B cell (primary cell): ENCODE measurements at regions not wholly inside any gene's neighbourhood (a gene's known extent, or its start where the extent isn't known, plus 50 kb on each side); places are given as distances from the start of the nearest gene placed in this dataset.

Experiments used
- ATAC-seq: fragments of 200-7000 bp; cut with Tn5 transposase; one replicate; pipeline ENCODE4 v1.10.0; 2021; ENCODE audit warnings: low read depth, mild to moderate bottlenecking, moderate number of reproducible peaks, moderate library complexity
- CTCF ChIA-PET: fragments of 350-600 bp; sonication (Branson Sonifier 250); formaldehyde crosslinking; loops from one replicate; lab custom pipeline; 2021; ENCODE audit warnings: antibody characterized with exemption, inconsistent platforms; lab: Charles Lee
- POLR2A ChIA-PET: fragments of 350-600 bp; sonication (Branson Sonifier 250); formaldehyde crosslinking; loops from one replicate; lab custom pipeline; 2021; ENCODE audit warnings: antibody characterized with exemption; lab: Charles Lee
- DNase-seq: peaks from one replicate; pipeline ENCODE4 v3.0.0; 2013
- H2AFZ ChIP-seq: 2 replicates; pipeline ENCODE4 v1.6.1; 2012; ENCODE audit warnings: mild to moderate bottlenecking, low read depth, low read length; ENCODE audit not compliant: insufficient read depth, poor library complexity, severe bottlenecking
- H3K27ac ChIP-seq, 2 donors: 1 replicate in 1 of 2; 2 replicates in 1 of 2; pipeline ENCODE4 v1.5.1; 2012 to 2013; ENCODE audit warnings: low read length in 2 of 2, mild to moderate bottlenecking in 2 of 2, moderate library complexity in 1 of 2
- H3K27me3 ChIP-seq, 4 experiments: fragments of 200-600 bp in 1 of 4; sonication (generic) in 1 of 4; replicated peaks in 1 of 4; 1 replicate in 2 of 4; 2 replicates in 2 of 4; pipeline versions ENCODE4 v1.6.1 to v1.7.0; 2013 to 2016; ENCODE audit warnings: low read length in 3 of 4, mild to moderate bottlenecking in 2 of 4, mixed read lengths in 1 of 4, moderate library complexity in 1 of 4; ENCODE audit not compliant: insufficient read depth in 4 of 4, control insufficient read depth in 3 of 4; ENCODE audit errors: control extremely low read depth in 1 of 4
- H3K36me3 ChIP-seq, 2 experiments: replicated peaks in 1 of 2; 1 replicate in 1 of 2; 2 replicates in 1 of 2; pipeline versions ENCODE4 v1.6.1 to v1.7.1; 2013; ENCODE audit warnings: low read length in 1 of 2; ENCODE audit not compliant: insufficient read depth in 2 of 2, control insufficient read depth in 1 of 2; ENCODE audit errors: control extremely low read depth in 1 of 2, extremely low read depth in 1 of 2
- H3K4me1 ChIP-seq, 2 donors: fragments of 200-600 bp in 1 of 2; sonication (generic) in 1 of 2; 1 replicate in 1 of 2; 2 replicates in 1 of 2; pipeline versions ENCODE4 v1.5.1 to v1.6.1; 2013 to 2017; ENCODE audit warnings: low read length in 2 of 2; ENCODE audit not compliant: control insufficient read depth in 2 of 2, insufficient read depth in 2 of 2
- H3K4me2 ChIP-seq: replicated peaks from 2 replicates; pipeline ENCODE3; 2012; ENCODE audit warnings: mild to moderate bottlenecking, low read depth, low read length; ENCODE audit not compliant: poor library complexity, severe bottlenecking
- H3K4me3 ChIP-seq, 5 experiments: fragments of 200-600 bp in 1 of 5; sonication (generic) in 1 of 5; 1 replicate in 3 of 5; 2 replicates in 2 of 5; pipeline versions ENCODE4 v1.5.1 to v1.7.0; 2011 to 2016; ENCODE audit warnings: low read length in 4 of 5, mild to moderate bottlenecking in 4 of 5, low read depth in 2 of 5, control low read depth in 1 of 5, moderate library complexity in 1 of 5; ENCODE audit not compliant: insufficient read depth in 1 of 5; ENCODE audit errors: control extremely low read depth in 1 of 5, extremely low read depth in 1 of 5
- H3K79me2 ChIP-seq: fragments of 200-600 bp; sonication (generic); one replicate; pipeline ENCODE4 v1.6.0; 2016; ENCODE audit warnings: low read length; ENCODE audit not compliant: control insufficient read depth, insufficient read depth
- H3K9ac ChIP-seq: fragments of 200-600 bp; sonication (generic); 2 replicates; pipeline ENCODE4 v1.6.1; 2017; ENCODE audit warnings: mild to moderate bottlenecking, low read length, moderate library complexity
- H3K9me3 ChIP-seq, 3 donors: one replicate each; pipeline versions ENCODE4 v1.6.1 to v1.7.1; 2013; ENCODE audit warnings: low read length in 2 of 3; ENCODE audit not compliant: control insufficient read depth in 2 of 3, insufficient read depth in 1 of 3; ENCODE audit errors: control extremely low read depth in 1 of 3
- H4K20me1 ChIP-seq: 2 replicates; pipeline ENCODE4 v1.6.0; 2012; ENCODE audit warnings: mild to moderate bottlenecking, low read length; ENCODE audit not compliant: insufficient read depth, control insufficient read depth, poor library complexity, severe bottlenecking
- H3K27ac Mint-ChIP-seq: one replicate; pipeline ENCODE4 v1.8.0; 2021; ENCODE audit warnings: mixed read lengths
- H3K27me3 Mint-ChIP-seq: one replicate; pipeline ENCODE4 v1.8.0; 2021; ENCODE audit warnings: mixed read lengths
- H3K4me1 Mint-ChIP-seq: one replicate; pipeline ENCODE4 v1.8.0; 2021; ENCODE audit warnings: mixed read lengths
- H3K4me3 Mint-ChIP-seq: one replicate; pipeline ENCODE4 v1.8.0; 2021; ENCODE audit warnings: mixed read lengths
- H3K9me3 Mint-ChIP-seq: one replicate; pipeline ENCODE4 v1.8.0; 2022; ENCODE audit warnings: mixed read lengths; ENCODE audit not compliant: insufficient read depth
- EZH2 ChIP-seq: IDR thresholded peaks from 2 replicates; pipeline ENCODE4 v1.6.1; 2012; ENCODE audit warnings: borderline replicate concordance, low read depth, mild to moderate bottlenecking, moderate library complexity, low read length; ENCODE audit not compliant: insufficient read depth, poor library complexity, severe bottlenecking
- WGBS: methylation state at CpG from one replicate; pipeline ENCODE4 v1.1.5; 2013; ENCODE audit warnings: missing lambda C conversion rate; ENCODE audit not compliant: insufficient coverage; 5-methylcytosine and 5-hydroxymethylcytosine counted together
- intact Hi-C: fragments of 100-400 bp; cut with micrococcal nuclease; formaldehyde crosslinking; loops from one replicate; pipeline ENCODE4 v1.10.0; 2022
- TF ChIP-seq, protein P1 (sequence below): fragments of 200-600 bp; IDR thresholded peaks from one replicate; pipeline ENCODE4 v1.8.0; 2022; ENCODE audit warnings: antibody characterized with exemption, mild to moderate bottlenecking

- WGBS, result 86% methylated on average over 1 of the region's 4 CpGs
- Histone ChIP-seq H4K20me1 (no peaks in the 10 kb centered on the region), H3K36me3 (no peaks in the 10 kb centered on the region), H3K4me2 (no peak overlapping the region), H3K9me3 (no peaks in the 10 kb centered on the region), H3K79me2 (no peaks in the 10 kb centered on the region), H2AFZ (no peak overlapping the region), H3K9ac (no peak overlapping the region), H3K27me3 (no peaks in the 10 kb centered on the region), H3K4me3 (no peak overlapping the region), H3K4me1 (no peaks in the 10 kb centered on the region), H3K27ac (no peak overlapping the region)
- no peaks in the 10 kb centered on the region for H3K4me1 Mint-ChIP-seq
- H3K27ac Mint-ChIP-seq, result no peak overlapping the region
- H3K27me3 Mint-ChIP-seq, result no peaks in the 10 kb centered on the region
- intact Hi-C loops, result no loop called here
- CTCF ChIA-PET, result no interaction called here
- H3K9me3 Mint-ChIP-seq, result peaks cover 6% of the 10 kb centered on the region
- TF ChIP-seq, protein P1, sequence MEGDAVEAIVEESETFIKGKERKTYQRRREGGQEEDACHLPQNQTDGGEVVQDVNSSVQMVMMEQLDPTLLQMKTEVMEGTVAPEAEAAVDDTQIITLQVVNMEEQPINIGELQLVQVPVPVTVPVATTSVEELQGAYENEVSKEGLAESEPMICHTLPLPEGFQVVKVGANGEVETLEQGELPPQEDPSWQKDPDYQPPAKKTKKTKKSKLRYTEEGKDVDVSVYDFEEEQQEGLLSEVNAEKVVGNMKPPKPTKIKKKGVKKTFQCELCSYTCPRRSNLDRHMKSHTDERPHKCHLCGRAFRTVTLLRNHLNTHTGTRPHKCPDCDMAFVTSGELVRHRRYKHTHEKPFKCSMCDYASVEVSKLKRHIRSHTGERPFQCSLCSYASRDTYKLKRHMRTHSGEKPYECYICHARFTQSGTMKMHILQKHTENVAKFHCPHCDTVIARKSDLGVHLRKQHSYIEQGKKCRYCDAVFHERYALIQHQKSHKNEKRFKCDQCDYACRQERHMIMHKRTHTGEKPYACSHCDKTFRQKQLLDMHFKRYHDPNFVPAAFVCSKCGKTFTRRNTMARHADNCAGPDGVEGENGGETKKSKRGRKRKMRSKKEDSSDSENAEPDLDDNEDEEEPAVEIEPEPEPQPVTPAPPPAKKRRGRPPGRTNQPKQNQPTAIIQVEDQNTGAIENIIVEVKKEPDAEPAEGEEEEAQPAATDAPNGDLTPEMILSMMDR, result no peak
- TF ChIP-seq EZH2, result no peak
- DNase-seq (no peak), ATAC-seq (no peak)
- POLR2A ChIA-PET, result no interaction called here
- H3K4me3 Mint-ChIP-seq, result no peak overlapping the region
Measured at GRCh38 chr18:38460657-38461056, 895.1 kb upstream of the CELF4 start.

DNA sequence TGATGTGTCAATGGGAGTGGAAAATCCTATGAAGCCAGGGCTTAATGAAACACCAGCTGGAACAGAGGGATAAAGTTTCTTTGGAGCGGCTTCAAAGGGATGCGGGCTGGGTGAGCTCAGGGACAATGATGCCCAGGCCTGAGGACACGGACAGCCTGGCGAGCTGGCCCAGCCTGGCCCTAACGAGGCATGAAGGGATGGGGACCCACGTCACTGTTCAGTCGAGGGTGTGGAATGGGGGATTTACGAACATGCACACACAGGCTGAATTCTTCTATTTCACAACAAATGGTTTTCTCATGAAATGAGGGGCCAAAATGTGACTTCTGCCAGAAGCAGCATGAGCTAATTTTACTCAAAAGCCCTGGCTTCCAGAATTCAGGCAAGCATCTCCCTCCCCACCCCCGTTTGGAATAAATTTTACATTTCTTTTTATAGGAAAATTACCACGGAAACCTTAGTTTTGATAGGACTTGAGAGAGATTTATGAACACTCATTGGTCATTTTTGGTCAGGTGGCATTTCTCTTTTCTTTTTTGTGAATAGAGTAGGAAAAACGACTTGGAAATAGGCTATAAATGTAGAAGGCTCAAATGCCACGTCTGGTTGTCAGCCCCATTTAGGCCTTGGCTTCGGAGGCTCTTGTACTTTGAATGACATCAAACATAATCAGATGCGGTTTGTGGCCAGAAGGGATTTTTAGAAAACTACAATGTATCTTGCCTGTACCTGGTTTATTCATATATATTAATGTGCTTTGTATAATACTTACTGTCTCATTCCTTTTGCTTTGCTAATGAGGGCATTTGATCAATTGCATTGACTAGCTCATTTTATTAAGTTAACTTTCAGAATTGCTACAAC is 893.8 kb upstream of the CELF4 start:
- Histone ChIP-seq H3K4me1 (no peaks in the 10 kb centered on the region), H3K9ac (no peak overlapping the region), H3K9me3 (no peaks in the 10 kb centered on the region), H3K4me3 (no peak overlapping the region), H2AFZ (no peak overlapping the region), H3K27me3 (no peaks in the 10 kb centered on the region), H3K27ac (no peak overlapping the region), H3K79me2 (no peaks in the 10 kb centered on the region), H3K4me2 (no peak overlapping the region), H3K36me3 (no peaks in the 10 kb centered on the region), H4K20me1 (no peaks in the 10 kb centered on the region)
- intact Hi-C loops, result no loop called here
- no peaks in the 10 kb centered on the region for H3K4me1 Mint-ChIP-seq
- no peak for ATAC-seq
- TF ChIP-seq EZH2, result no peak
- TF ChIP-seq, protein P1, result no peak
- no peak overlapping the region for H3K27ac Mint-ChIP-seq
- H3K9me3 Mint-ChIP-seq, result peaks cover 9% of the 10 kb centered on the region
- no peak for DNase-seq
- ChIA-PET CTCF (interaction anchor here (0.8 kb wide), 1 partner anchor 23 kb away, joined by 4 read pairs; no protein-coding TSS in a partner anchor), POLR2A (no interaction called here)
- WGBS, result 72% methylated on average over 5 of the region's 14 CpGs
- H3K4me3 Mint-ChIP-seq, result no peak overlapping the region
- H3K27me3 Mint-ChIP-seq, result no peaks in the 10 kb centered on the region
